ENCODE measurements at regions not wholly inside any gene's neighbourhood (a gene's known extent, or its start where the extent isn't known, plus 50 kb on each side); places are given as distances from the start of the nearest gene placed in this dataset.

DNA sequence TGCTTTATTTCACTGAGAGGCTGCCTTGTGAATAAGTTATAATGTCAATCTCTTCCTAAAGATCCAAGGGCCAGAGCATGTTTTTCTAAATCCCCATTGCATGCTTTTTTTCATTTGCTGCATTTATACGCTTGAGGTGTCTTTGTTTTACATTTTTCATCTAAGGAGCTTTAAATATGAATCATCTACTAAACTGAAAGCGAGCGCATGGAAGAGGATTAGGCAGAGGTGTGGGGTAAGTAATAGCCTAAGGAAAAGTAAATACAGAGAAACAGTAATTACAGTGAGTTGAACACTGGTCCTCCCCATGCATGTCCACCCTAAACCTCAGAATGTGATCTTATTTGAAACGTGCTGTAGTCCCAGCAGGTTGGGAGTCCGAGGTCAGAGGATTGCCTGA lies 76.4 kb upstream of the METAP2 start:
- Histone ChIP-seq H2AFZ (ENCODE audit: control insufficient read depth, low read depth, low read length) (no peak overlapping the region), H3K4me2 (ENCODE audit: control insufficient read depth, insufficient read depth) (no peak overlapping the region), H3K79me2 (ENCODE audit: control insufficient read depth, insufficient read depth, low read length) (no peaks in the 10 kb centered on the region), H3K27ac (ENCODE audit: control insufficient read depth, insufficient read depth) (no peak overlapping the region), H3K9me3 (replicated peaks; ENCODE audit: control insufficient read depth, insufficient read depth, low read length) (peaks cover 4% of the 10 kb centered on the region; the same call in 2 of the 3 replicates), H3K36me3 (ENCODE audit: control insufficient read depth in 2 of 2, insufficient read depth in 2 of 2, low read length in 1 of 2) (no peaks in the 10 kb centered on the region), H3K4me3 (no peak overlapping the region), H3K4me1 (ENCODE audit: control insufficient read depth, insufficient read depth, low read length) (no peaks in the 10 kb centered on the region), H4K20me1 (ENCODE audit: control insufficient read depth, insufficient read depth) (no peaks in the 10 kb centered on the region), H3K27me3 (replicated peaks in 1 of 2; ENCODE audit: control insufficient read depth in 2 of 2, insufficient read depth in 2 of 2, low read length in 1 of 2) (peaks cover 0 to 3% of the 10 kb centered on the region in 2 experiments; a peak in 2 of 4 replicates), H3K9ac (ENCODE audit: control insufficient read depth, insufficient read depth, low read length) (no peak overlapping the region)
- TF ChIP-seq ZNF622 (IDR thresholded peaks at IDR 0.05) = no peak
- TF ChIP-seq SUPT20H (IDR thresholded peaks at IDR 0.05; ENCODE audit: borderline replicate concordance, control insufficient read depth, low read depth, low read length) = no peak
- TF ChIP-seq ZSCAN29 (IDR thresholded peaks at IDR 0.05) = no peak
- TF ChIP-seq CREM (IDR thresholded peaks at IDR 0.05; ENCODE audit: low read depth) = no peak
- TF ChIP-seq, protein P1, sequence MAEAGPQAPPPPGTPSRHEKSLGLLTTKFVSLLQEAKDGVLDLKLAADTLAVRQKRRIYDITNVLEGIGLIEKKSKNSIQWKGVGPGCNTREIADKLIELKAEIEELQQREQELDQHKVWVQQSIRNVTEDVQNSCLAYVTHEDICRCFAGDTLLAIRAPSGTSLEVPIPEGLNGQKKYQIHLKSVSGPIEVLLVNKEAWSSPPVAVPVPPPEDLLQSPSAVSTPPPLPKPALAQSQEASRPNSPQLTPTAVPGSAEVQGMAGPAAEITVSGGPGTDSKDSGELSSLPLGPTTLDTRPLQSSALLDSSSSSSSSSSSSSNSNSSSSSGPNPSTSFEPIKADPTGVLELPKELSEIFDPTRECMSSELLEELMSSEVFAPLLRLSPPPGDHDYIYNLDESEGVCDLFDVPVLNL (IDR thresholded peaks at IDR 0.05; ENCODE audit: low read depth, low read length) = no peak
- TF ChIP-seq BRCA1 (IDR thresholded peaks at IDR 0.05; ENCODE audit: low read depth, low read length) = no peak
- TF ChIP-seq RAD51 (IDR thresholded peaks at IDR 0.05) = no peak
- TF ChIP-seq NBN (IDR thresholded peaks at IDR 0.05) = no peak
- TF ChIP-seq ZNF274 (IDR thresholded peaks at IDR 0.05; ENCODE audit: insufficient read depth, insufficient read length) = no peak
- no peak for TF ChIP-seq PAX8 (IDR thresholded peaks at IDR 0.05)
- no peak for TF ChIP-seq HCFC1 (IDR thresholded peaks at IDR 0.05; ENCODE audit: low read length)
- TF ChIP-seq NFYA (IDR thresholded peaks at IDR 0.05; ENCODE audit: borderline replicate concordance, low read depth, low read length) = no peak
- no peak for TF ChIP-seq CBFB (IDR thresholded peaks at IDR 0.05; ENCODE audit: low read depth)
- TF ChIP-seq SMAD1 (IDR thresholded peaks at IDR 0.05; ENCODE audit: low read depth, partially characterized antibody) = no peak
- TF ChIP-seq, protein P2, sequence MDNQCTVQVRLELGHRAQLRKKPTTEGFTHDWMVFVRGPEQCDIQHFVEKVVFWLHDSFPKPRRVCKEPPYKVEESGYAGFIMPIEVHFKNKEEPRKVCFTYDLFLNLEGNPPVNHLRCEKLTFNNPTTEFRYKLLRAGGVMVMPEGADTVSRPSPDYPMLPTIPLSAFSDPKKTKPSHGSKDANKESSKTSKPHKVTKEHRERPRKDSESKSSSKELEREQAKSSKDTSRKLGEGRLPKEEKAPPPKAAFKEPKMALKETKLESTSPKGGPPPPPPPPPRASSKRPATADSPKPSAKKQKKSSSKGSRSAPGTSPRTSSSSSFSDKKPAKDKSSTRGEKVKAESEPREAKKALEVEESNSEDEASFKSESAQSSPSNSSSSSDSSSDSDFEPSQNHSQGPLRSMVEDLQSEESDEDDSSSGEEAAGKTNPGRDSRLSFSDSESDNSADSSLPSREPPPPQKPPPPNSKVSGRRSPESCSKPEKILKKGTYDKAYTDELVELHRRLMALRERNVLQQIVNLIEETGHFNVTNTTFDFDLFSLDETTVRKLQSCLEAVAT (IDR thresholded peaks at IDR 0.05) = no peak
- in situ Hi-C loops (cut with MboI) = no loop called here
- no TSS peak for BruUV-seq (replicated peaks)
- ChIA-PET SMC1A (ENCODE audit: uncharacterized antibody, unreplicated experiment) (no interaction called here), POLR2A (no interaction called here), CTCF (no interaction called here), RAD21 (ENCODE audit: unreplicated experiment) (no interaction called here)
- ATAC-seq (no peak), FAIRE-seq (no peak), DNase-seq (ENCODE audit: low read depth, low spot score) (no peak)
- intact Hi-C loops (cut with micrococcal nuclease; ENCODE audit: unreplicated experiment) = no loop called here
- WGBS (ENCODE audit: insufficient coverage, insufficient replicate concordance, low lambda C conversion rate, missing lambda C conversion rate) = 12% methylated on average over 5 of the region's 5 CpGs

All from GM12878 (cell line).